CD4-positive, alpha-beta T cell treated with Interleukin-4 for 4 hours (primary cell): ENCODE measurements at regions not wholly inside any gene's neighbourhood (a gene's known extent, or its start where the extent isn't known, plus 50 kb on each side); places are given as distances from the start of the nearest gene placed in this dataset.
"Not testable (repeated sequence)": the region's sequence is repeated elsewhere in the genome, so short reads cannot be mapped to it uniquely, and the experiment has no call there.

Source experiments
- DNase-seq: peaks from one replicate; pipeline ENCODE4 v3.0.0-alpha.2; 2020

- DNase-seq, result no peak
Observed at GRCh38 chr6:137657351-137657911, 163.2 kb upstream of the OLIG3 start.

DNA sequence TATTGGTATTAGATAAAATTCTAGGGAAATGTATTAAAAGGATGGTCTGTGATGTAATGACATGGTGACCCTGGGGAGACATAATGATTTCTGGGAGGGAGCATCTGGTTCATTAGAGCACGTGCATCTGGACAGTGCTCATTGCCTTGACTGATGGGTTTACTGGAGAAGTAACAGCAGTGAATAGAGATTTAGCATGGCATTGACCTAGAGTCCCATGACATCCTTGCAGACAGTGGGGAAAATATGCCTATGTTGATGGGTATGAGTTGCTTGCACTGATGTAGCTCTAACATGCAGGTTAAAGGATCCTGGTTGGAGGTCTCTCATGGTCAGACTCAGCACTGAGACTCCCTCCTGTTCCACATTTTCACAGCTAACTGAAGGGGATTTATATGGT is 164.1 kb upstream of the OLIG3 start:
- DNase-seq, result no peak

DNA sequence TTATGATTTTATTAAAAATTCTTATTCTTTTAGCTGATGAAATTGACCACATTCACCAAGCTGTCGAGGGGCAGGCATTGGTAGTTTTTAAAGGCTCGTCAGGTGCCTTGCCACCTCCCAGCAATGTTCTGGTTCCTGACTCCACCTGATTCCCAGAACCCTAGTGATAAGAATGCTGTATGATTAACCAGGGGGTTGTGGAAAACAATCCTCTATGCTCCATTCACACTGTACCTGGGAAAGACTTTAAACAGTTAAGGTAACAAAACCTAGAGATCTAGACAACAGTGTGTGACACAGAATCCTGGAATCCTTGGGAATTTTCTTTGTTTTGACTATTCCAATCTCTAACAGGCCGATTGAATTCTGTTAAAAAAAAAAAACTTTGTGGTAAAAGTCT is 165.7 kb upstream of the OLIG3 start:
- DNase-seq, result no peak

DNA sequence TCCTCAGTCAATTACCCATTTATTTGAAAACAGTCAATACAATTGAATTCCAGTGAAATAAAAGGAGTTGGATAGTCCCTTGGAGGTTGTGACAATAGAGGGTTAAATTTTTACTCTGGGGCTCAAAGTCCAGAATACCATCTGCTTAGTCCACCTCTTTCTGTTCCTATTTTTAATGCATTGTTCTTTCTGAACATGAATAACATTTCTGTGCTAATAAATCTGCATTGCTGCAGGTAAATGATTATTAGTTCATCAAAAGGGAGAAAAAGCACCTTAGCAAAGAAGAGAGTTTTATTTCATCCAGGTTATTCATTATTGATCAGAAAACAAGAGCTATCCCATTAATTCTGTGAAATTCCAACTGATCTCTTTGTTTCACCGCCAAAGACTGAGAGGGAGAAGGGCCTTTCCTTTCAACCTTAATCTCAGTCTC is 166.1 kb upstream of the OLIG3 start:
- DNase-seq, result no peak

GRCh38 chr6:137661601-137662000 is 167.4 kb upstream of the OLIG3 start:
- peak; percentile 30 for DNase-seq

GRCh38 chr6:137664183-137664582 is 170.0 kb upstream of the OLIG3 start:
- no peak for DNase-seq

GRCh38 chr6:137665342-137665934 is 171.2 kb upstream of the OLIG3 start:
- no peak for DNase-seq

GRCh38 chr6:137666202-137666774 is 172.1 kb upstream of the OLIG3 start:
- DNase-seq, result peak; percentile 43

DNA sequence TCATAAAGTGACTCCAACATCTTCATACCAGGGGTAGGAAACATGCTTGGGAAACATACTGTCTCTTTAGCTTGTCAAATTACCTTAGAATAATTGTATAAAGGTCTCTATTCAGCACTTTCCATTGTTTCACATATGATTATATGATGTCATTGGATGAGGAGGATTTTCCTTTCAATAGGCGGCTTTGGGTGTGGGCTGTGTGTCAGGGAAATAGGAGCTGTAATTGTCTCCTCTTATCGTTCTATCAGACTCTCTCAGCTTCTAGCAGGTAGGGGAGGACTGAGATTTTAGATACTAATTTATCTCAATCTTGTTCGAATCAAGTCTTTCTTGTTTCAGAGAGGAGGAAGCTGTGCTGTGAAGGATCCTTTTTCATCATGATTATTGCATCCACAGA is 179.4 kb upstream of the OLIG3 start:
- no peak for DNase-seq

GRCh38 chr6:137676888-137677287 is 182.7 kb upstream of the OLIG3 start:
- DNase-seq, result peak; percentile 32

GRCh38 chr6:137677709-137678108 is 183.5 kb upstream of the OLIG3 start:
- no peak for DNase-seq

GRCh38 chr6:137678451-137678850 is 184.3 kb upstream of the OLIG3 start:
- no peak for DNase-seq

DNA sequence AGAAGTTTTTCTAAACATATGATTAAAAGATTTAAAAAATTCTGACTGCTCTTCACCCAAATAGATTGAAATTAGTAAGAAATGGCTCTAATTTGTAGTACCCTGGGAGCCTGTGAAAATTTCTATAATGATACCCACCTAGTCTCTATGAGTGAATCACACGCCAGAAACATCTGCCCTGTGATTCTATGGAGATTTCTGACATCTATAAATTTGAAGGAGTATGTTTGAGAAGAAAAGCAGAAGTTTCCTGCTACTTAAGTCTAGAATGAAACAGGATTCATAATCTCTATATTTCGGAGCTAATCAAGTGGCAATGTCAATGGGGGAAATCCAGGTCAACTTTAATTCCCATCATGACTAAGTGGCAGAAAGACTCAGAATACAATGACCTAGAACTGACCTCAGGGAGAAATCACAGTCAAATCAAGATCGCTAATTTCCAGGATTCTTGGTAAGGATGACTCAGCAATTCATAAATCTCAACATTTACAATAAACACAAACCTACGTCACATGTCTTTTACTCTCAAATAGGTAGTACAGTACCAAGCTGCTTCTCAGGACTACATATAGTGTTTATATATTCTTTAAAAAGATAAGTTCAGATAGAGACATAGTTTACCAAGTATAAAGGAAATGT is 186.2 kb upstream of the TNFAIP3 start:
- DNase-seq, result peak; percentile 21

- DNase-seq, result no peak
Observed at GRCh38 chr6:137681445-137682009, 185.5 kb upstream of the TNFAIP3 start.

GRCh38 chr6:137682658-137683057 is 184.4 kb upstream of the TNFAIP3 start:
- DNase-seq, result not testable (repeated sequence)

GRCh38 chr6:137683916-137684315 is 183.1 kb upstream of the TNFAIP3 start:
- DNase-seq, result no peak

DNA sequence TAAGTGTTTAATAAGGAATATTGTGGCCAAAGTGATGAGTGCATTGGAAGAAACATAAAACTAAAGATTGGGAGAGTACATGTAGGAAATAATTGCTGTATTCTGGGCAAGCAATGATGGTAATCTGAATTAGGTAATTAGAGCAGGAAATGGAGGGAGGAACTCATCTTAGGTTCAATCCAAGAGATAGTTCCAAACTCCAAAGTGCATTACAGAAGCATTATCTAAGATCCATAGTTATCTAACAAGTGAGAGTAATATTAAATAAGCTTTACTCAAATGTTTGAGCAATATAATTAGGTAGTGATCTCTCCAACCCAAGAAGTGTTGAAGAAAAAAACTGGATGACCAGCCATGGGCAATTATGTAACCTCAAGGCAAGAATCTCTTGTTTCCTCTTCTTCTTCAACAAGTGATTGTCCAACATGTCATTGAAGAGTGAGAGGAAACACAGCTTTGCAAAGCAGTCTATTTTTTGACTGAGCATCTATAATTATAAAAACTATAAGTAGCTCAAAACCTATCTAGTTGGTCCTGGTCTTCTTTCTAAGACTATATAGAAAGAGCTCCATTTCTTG is 181.2 kb upstream of the TNFAIP3 start:
- DNase-seq, result no peak

DNA sequence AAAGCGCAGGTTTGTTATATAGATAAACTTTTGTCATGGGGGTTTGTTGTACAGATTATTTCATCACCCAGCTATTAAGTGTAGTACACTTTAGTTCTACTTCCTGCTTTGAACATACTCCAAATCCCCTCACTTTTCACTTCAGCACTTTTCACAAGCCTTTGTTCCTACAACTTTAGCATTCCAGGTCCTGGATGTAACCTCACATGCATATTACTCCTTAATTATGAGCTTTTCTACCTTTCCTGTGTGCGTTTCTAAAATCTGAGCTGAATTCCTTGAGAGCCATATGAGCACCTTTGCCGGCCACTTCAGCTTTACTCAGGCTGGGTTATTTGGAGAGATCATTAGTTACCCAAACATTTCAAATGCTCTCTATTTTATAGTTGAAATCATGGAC is 179.2 kb upstream of the TNFAIP3 start:
- no peak for DNase-seq

DNA sequence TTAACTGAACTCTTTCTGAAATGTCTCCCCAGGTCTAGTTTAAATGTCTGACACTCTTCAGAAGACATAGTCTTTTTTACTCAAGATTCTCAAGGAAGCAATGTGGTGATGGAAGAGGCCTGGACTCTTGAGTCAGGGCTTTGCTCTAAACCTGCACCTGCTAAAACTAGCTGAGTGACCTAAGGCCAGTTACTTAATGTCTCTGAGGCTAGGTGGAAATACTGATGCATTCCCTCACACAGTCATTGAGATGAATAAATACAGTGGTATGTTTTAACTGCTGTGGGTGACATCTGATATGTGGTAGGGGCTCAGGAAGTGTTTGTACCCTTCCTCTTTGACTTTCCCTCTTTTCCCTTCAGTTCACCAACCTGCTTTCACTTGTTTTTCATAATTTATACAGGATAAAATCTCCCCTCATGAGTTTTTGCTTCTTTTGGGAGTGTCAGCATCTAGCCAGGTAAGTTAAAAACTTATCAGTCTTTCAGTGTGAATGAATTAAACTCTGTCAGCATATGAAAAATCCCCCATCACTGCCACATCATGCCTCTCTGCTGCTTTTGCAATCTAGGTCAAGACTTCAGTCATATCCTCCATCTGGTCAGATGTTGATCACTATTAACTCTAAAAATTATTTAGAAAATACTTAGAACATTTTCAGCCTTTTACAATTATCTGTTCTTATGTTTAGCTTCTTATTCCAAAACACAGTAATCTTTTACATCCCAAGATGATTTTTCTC is 178.7 kb upstream of the TNFAIP3 start:
- DNase-seq, result no peak

GRCh38 chr6:137689377-137689776 is 177.7 kb upstream of the TNFAIP3 start:
- no peak for DNase-seq

GRCh38 chr6:137690034-137690433 is 177.0 kb upstream of the TNFAIP3 start:
- no peak for DNase-seq

GRCh38 chr6:137690721-137691120 is 176.3 kb upstream of the TNFAIP3 start:
- DNase-seq, result no peak

GRCh38 chr6:137692308-137692707 is 174.8 kb upstream of the TNFAIP3 start:
- no peak for DNase-seq
